ENCODE measurements at regions not wholly inside any gene's neighbourhood (a gene's known extent, or its start where the extent isn't known, plus 50 kb on each side); places are given as distances from the start of the nearest gene placed in this dataset.

DNA sequence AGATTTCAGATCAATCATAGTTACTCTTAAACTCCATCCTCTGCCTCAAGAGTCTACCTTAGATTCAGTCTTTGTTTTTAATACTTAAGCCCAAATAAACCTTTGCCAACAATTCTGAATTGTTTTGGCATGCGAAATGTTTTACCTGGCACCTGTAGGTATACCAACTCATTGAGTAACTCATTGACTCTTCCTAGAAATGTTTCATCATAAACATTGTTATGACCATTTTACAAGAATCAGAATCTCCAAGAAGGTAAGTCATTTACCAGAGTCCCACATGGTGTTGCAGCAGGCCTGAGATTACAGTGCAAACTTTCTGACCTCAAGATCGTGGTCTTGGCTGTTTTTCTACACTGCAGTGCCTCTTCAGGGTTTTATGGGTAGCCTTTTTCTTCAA is 750.4 kb downstream of the BRINP1 start:
- no peak for TF ChIP-seq SIN3A (IDR thresholded peaks at IDR 0.05; ENCODE audit: borderline replicate concordance, insufficient read depth, low read length)
- no peak for TF ChIP-seq TAF1 (IDR thresholded peaks at IDR 0.05; ENCODE audit: borderline replicate concordance, insufficient read depth, low read length)
- no peak for TF ChIP-seq REST (IDR thresholded peaks at IDR 0.05; ENCODE audit: insufficient read depth in 1 of 2, low read depth in 2 of 2, low read length in 2 of 2)
- no peak for TF ChIP-seq FOXP2 (optimal IDR thresholded peaks at IDR 0.05; ENCODE audit: borderline replicate concordance, extremely low read depth, extremely low read length, insufficient read depth)
- no peak for TF ChIP-seq POLR2AphosphoS5 (IDR thresholded peaks at IDR 0.05; ENCODE audit: low read depth, low read length)

DNA sequence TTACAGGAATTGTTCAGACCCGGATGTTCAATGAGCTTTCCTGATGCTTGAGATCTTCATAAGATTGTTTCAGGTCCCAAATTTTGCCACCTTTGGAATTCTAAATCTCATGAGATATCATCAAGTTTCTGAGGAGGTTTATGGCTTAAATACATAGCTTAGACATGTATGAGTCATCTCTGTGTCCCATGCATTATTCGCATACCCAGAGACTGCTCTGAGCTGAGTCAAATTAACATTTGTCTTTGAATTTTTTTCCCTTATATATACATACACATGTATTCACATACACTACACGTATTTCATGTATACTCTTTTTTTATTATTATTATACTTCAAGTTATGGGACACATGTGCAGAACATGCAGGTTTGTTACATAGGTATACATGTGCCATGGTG is 744.6 kb downstream of the BRINP1 start:
- no peak for TF ChIP-seq POLR2AphosphoS5 (IDR thresholded peaks at IDR 0.05; ENCODE audit: low read depth, low read length)
- TF ChIP-seq SIN3A (IDR thresholded peaks at IDR 0.05; ENCODE audit: borderline replicate concordance, insufficient read depth, low read length), result no peak
- TF ChIP-seq FOXP2 (optimal IDR thresholded peaks at IDR 0.05; ENCODE audit: borderline replicate concordance, extremely low read depth, extremely low read length, insufficient read depth), result no peak
- no peak for TF ChIP-seq REST (IDR thresholded peaks at IDR 0.05; ENCODE audit: insufficient read depth in 1 of 2, low read depth in 2 of 2, low read length in 2 of 2)
- no peak for TF ChIP-seq TAF1 (IDR thresholded peaks at IDR 0.05; ENCODE audit: borderline replicate concordance, insufficient read depth, low read length)

DNA sequence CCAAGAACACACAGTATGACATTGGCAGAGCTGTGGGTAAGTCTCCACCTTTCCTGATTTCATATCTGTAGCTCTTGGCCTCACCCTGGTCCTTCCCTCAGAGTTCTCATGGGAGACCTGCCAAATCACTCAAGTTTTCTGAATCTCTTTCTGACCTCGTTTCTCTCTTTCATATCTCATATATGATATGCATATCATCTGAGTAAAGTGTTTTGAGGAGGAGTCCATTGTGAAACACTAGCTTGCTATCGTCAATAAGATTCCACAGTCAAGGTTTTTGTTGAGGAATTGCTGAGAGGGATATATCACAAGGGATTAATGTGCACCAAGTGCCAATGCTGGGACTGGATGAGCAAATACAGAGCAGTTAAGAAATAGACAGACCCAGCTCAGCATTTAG is 739.2 kb downstream of the BRINP1 start:
- TF ChIP-seq SIN3A (IDR thresholded peaks at IDR 0.05; ENCODE audit: borderline replicate concordance, insufficient read depth, low read length) (no peak), REST (IDR thresholded peaks at IDR 0.05; ENCODE audit: insufficient read depth in 1 of 2, low read depth in 2 of 2, low read length in 2 of 2) (no peak), FOXP2 (optimal IDR thresholded peaks at IDR 0.05; ENCODE audit: borderline replicate concordance, extremely low read depth, extremely low read length, insufficient read depth) (no peak), POLR2AphosphoS5 (IDR thresholded peaks at IDR 0.05; ENCODE audit: low read depth, low read length) (no peak), TAF1 (IDR thresholded peaks at IDR 0.05; ENCODE audit: borderline replicate concordance, insufficient read depth, low read length) (no peak)

- TF ChIP-seq SIN3A (IDR thresholded peaks at IDR 0.05; ENCODE audit: borderline replicate concordance, insufficient read depth, low read length) (no peak), POLR2AphosphoS5 (IDR thresholded peaks at IDR 0.05; ENCODE audit: low read depth, low read length) (no peak), FOXP2 (optimal IDR thresholded peaks at IDR 0.05; ENCODE audit: borderline replicate concordance, extremely low read depth, extremely low read length, insufficient read depth) (no peak), REST (IDR thresholded peaks at IDR 0.05; ENCODE audit: insufficient read depth in 1 of 2, low read depth in 2 of 2, low read length in 2 of 2) (no peak), TAF1 (IDR thresholded peaks at IDR 0.05; ENCODE audit: borderline replicate concordance, insufficient read depth, low read length) (no peak)
Observed at GRCh38 chr9:118630931-118631595, 738.2 kb downstream of the BRINP1 start.
